ENCODE measurements at regions not wholly inside any gene's neighbourhood (a gene's known extent, or its start where the extent isn't known, plus 50 kb on each side); places are given as distances from the start of the nearest gene placed in this dataset.

- TF ChIP-seq REST (IDR thresholded peaks at IDR 0.05; ENCODE audit: insufficient read depth in 1 of 2, low read depth in 2 of 2, low read length in 2 of 2) (no peak), POLR2AphosphoS5 (IDR thresholded peaks at IDR 0.05; ENCODE audit: low read depth, low read length) (no peak), FOXP2 (optimal IDR thresholded peaks at IDR 0.05; ENCODE audit: borderline replicate concordance, extremely low read depth, extremely low read length, insufficient read depth) (no peak), TAF1 (IDR thresholded peaks at IDR 0.05; ENCODE audit: borderline replicate concordance, insufficient read depth, low read length) (no peak), SIN3A (IDR thresholded peaks at IDR 0.05; ENCODE audit: borderline replicate concordance, insufficient read depth, low read length) (no peak)
Observed at GRCh38 chr9:124183772-124184171, 74.0 kb upstream of the NEK6 start.

- TF ChIP-seq SIN3A (IDR thresholded peaks at IDR 0.05; ENCODE audit: borderline replicate concordance, insufficient read depth, low read length), result no peak
- TF ChIP-seq REST (IDR thresholded peaks at IDR 0.05; ENCODE audit: insufficient read depth in 1 of 2, low read depth in 2 of 2, low read length in 2 of 2), result no peak
- no peak for TF ChIP-seq POLR2AphosphoS5 (IDR thresholded peaks at IDR 0.05; ENCODE audit: low read depth, low read length)
- TF ChIP-seq TAF1 (IDR thresholded peaks at IDR 0.05; ENCODE audit: borderline replicate concordance, insufficient read depth, low read length), result no peak
- no peak for TF ChIP-seq FOXP2 (optimal IDR thresholded peaks at IDR 0.05; ENCODE audit: borderline replicate concordance, extremely low read depth, extremely low read length, insufficient read depth)
Observed at GRCh38 chr9:124185413-124185812, 72.3 kb upstream of the NEK6 start.

- TF ChIP-seq FOXP2 (optimal IDR thresholded peaks at IDR 0.05; ENCODE audit: borderline replicate concordance, extremely low read depth, extremely low read length, insufficient read depth) (no peak), REST (IDR thresholded peaks at IDR 0.05; ENCODE audit: insufficient read depth in 1 of 2, low read depth in 2 of 2, low read length in 2 of 2) (no peak), SIN3A (IDR thresholded peaks at IDR 0.05; ENCODE audit: borderline replicate concordance, insufficient read depth, low read length) (no peak), POLR2AphosphoS5 (IDR thresholded peaks at IDR 0.05; ENCODE audit: low read depth, low read length) (no peak), TAF1 (IDR thresholded peaks at IDR 0.05; ENCODE audit: borderline replicate concordance, insufficient read depth, low read length) (no peak)
Observed at GRCh38 chr9:124187311-124187710, 70.4 kb upstream of the NEK6 start.

DNA sequence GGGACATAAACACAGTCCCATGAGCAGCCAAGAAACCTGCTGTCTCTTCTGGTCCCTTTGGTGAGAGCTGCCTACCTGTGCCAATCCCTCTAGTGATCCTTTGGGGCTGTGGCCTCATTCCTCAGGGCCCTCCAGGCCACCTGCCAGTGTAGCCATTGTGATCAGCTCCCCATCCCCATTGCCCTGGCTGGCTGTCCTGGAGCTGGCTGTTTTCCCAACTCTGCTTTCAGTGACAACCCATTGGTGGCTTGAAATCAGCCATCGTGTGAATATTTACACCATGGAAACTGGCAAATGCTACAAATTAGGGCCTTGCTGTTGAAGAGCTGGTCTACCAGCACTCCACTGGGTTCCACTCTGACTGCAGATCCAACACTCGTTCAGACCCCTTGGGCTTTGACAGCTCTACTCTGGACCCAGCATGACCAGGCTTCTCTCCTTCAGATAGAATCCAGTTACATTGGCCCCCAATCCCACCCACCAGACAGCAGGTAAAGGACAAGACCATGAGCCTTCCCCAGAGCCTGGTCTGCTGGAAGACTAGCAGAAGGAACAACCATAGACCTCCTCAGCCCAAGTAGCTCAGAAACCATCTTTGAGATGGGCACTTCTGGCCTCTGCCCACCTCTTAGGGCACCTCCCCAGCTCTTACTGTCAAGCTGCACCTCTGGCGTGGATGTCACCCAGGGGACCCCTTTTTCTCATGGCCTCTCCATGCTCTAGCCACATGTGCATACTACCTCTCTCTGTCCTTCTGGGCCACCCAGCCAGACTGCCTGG lies 69.2 kb upstream of the NEK6 start:
- TF ChIP-seq TAF1 (IDR thresholded peaks at IDR 0.05; ENCODE audit: borderline replicate concordance, insufficient read depth, low read length) (no peak), REST (IDR thresholded peaks at IDR 0.05; ENCODE audit: insufficient read depth in 1 of 2, low read depth in 2 of 2, low read length in 2 of 2) (no peak)

GRCh38 chr9:124190761-124191160 lies 67.0 kb upstream of the NEK6 start:
- no peak for TF ChIP-seq FOXP2 (optimal IDR thresholded peaks at IDR 0.05; ENCODE audit: borderline replicate concordance, extremely low read depth, extremely low read length, insufficient read depth)
- no peak for TF ChIP-seq TAF1 (IDR thresholded peaks at IDR 0.05; ENCODE audit: borderline replicate concordance, insufficient read depth, low read length)
- no peak for TF ChIP-seq REST (IDR thresholded peaks at IDR 0.05; ENCODE audit: insufficient read depth in 1 of 2, low read depth in 2 of 2, low read length in 2 of 2)
- no peak for TF ChIP-seq POLR2AphosphoS5 (IDR thresholded peaks at IDR 0.05; ENCODE audit: low read depth, low read length)
- TF ChIP-seq SIN3A (IDR thresholded peaks at IDR 0.05; ENCODE audit: borderline replicate concordance, insufficient read depth, low read length), result no peak
